ENCODE measurements at regions not wholly inside any gene's neighbourhood (a gene's known extent, or its start where the extent isn't known, plus 50 kb on each side); places are given as distances from the start of the nearest gene placed in this dataset.

- TF ChIP-seq, protein P1, sequence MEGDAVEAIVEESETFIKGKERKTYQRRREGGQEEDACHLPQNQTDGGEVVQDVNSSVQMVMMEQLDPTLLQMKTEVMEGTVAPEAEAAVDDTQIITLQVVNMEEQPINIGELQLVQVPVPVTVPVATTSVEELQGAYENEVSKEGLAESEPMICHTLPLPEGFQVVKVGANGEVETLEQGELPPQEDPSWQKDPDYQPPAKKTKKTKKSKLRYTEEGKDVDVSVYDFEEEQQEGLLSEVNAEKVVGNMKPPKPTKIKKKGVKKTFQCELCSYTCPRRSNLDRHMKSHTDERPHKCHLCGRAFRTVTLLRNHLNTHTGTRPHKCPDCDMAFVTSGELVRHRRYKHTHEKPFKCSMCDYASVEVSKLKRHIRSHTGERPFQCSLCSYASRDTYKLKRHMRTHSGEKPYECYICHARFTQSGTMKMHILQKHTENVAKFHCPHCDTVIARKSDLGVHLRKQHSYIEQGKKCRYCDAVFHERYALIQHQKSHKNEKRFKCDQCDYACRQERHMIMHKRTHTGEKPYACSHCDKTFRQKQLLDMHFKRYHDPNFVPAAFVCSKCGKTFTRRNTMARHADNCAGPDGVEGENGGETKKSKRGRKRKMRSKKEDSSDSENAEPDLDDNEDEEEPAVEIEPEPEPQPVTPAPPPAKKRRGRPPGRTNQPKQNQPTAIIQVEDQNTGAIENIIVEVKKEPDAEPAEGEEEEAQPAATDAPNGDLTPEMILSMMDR (IDR thresholded peaks at IDR 0.05; ENCODE audit: low read length) = no peak
- no peak for TF ChIP-seq EZH2 (IDR thresholded peaks at IDR 0.05; ENCODE audit: borderline replicate concordance, low read length)
Observed at GRCh38 chr18:25727281-25727985, 363.0 kb downstream of the SS18 start.

Data from OCI-LY1 (cell line).